ENCODE measurements at regions not wholly inside any gene's neighbourhood (a gene's known extent, or its start where the extent isn't known, plus 50 kb on each side); places are given as distances from the start of the nearest gene placed in this dataset.

GRCh38 chr11:82049199-82049598, 684.5 kb downstream of the FAM181B start:
- TF ChIP-seq CTCF (conservative IDR thresholded peaks at IDR 0.05; ENCODE audit: low read length) (no peak), EZH2phosphoT487 (IDR thresholded peaks at IDR 0.05; ENCODE audit: borderline replicate concordance, low read depth, low read length) (no peak)
